ENCODE measurements at regions not wholly inside any gene's neighbourhood (a gene's known extent, or its start where the extent isn't known, plus 50 kb on each side); places are given as distances from the start of the nearest gene placed in this dataset.

DNA sequence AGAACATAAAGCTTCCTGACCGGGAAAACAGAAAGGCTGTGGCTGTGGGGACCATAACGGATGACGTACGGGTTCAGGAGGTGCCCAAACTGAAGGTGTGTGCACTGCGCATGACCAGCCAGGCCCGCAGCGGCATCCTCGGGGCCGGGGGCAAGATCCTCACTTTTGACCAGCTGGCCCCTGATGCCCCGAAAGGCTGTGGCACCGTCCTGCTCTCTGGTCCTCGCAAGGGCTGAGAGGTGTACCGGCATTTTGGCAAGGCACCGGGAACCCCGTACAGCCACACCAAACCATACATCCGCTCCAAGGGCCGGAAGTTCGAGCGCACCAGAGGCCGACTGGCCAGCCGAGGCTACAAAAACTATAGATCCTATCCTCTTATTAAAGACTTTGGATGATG is 179.3 kb downstream of the PTN start:
- TF ChIP-seq, protein P1, sequence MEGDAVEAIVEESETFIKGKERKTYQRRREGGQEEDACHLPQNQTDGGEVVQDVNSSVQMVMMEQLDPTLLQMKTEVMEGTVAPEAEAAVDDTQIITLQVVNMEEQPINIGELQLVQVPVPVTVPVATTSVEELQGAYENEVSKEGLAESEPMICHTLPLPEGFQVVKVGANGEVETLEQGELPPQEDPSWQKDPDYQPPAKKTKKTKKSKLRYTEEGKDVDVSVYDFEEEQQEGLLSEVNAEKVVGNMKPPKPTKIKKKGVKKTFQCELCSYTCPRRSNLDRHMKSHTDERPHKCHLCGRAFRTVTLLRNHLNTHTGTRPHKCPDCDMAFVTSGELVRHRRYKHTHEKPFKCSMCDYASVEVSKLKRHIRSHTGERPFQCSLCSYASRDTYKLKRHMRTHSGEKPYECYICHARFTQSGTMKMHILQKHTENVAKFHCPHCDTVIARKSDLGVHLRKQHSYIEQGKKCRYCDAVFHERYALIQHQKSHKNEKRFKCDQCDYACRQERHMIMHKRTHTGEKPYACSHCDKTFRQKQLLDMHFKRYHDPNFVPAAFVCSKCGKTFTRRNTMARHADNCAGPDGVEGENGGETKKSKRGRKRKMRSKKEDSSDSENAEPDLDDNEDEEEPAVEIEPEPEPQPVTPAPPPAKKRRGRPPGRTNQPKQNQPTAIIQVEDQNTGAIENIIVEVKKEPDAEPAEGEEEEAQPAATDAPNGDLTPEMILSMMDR (IDR thresholded peaks at IDR 0.05) = no peak
- TF ChIP-seq POLR2A (IDR thresholded peaks at IDR 0.05) = no peak

Measured in gastroesophageal sphincter (tissue), 3 donors.